Thoracic aorta (tissue), 2 donors: ENCODE measurements at regions not wholly inside any gene's neighbourhood (a gene's known extent, or its start where the extent isn't known, plus 50 kb on each side); places are given as distances from the start of the nearest gene placed in this dataset.

Source experiments
- ATAC-seq: fragments of 150-250 bp; one replicate; pipeline ENCODE4 v1.8.0; 2017; ENCODE audit warnings: low read depth; ENCODE audit not compliant: insufficient number of reproducible peaks, low FRiP score
- DNase-seq: peaks from one replicate; pipeline ENCODE4 v3.0.0-alpha.2; 2020; ENCODE audit warnings: low spot score
- H3K27ac ChIP-seq, 2 donors: fragments of 200-600 bp; sonication (generic); 1 replicate in 1 of 2; 2 replicates in 1 of 2; pipeline ENCODE4 v1.5.1; 2016; ENCODE audit warnings: mild to moderate bottlenecking in 2 of 2, moderate library complexity in 2 of 2
- H3K27me3 ChIP-seq: fragments of 200-600 bp; sonication (generic); replicated peaks from 2 replicates; pipeline ENCODE4 v1.6.0; 2016; ENCODE audit warnings: mild to moderate bottlenecking; ENCODE audit not compliant: insufficient read depth
- H3K36me3 ChIP-seq: fragments of 200-600 bp; sonication (generic); one replicate; pipeline ENCODE4 v1.5.1; 2016
- H3K4me1 ChIP-seq, 2 donors: fragments of 200-600 bp; sonication (generic); 1 replicate in 1 of 2; 2 replicates in 1 of 2; pipeline versions ENCODE4 v1.5.1 to v1.6.0; 2016; ENCODE audit warnings: low read depth in 2 of 2, mild to moderate bottlenecking in 1 of 2; ENCODE audit not compliant: control insufficient read depth in 1 of 2
- H3K4me3 ChIP-seq: fragments of 200-600 bp; sonication (generic); 2 replicates; pipeline ENCODE4 v1.5.1; 2016; ENCODE audit warnings: mild to moderate bottlenecking
- H3K9me3 ChIP-seq: fragments of 200-600 bp; sonication (generic); 2 replicates; pipeline ENCODE4 v1.5.1; 2016
- CTCF ChIP-seq: fragments of 200-600 bp; sonication (generic); IDR thresholded peaks from one replicate; pipeline ENCODE4 v1.5.1; 2019; ENCODE audit warnings: antibody characterized with exemption

- no peaks in the 10 kb centered on the region for H3K27me3 ChIP-seq
- no peak for DNase-seq
- H3K4me1 ChIP-seq: no peaks in the 10 kb centered on the region
- H3K36me3 ChIP-seq: no peaks in the 10 kb centered on the region
- H3K27ac ChIP-seq: no peak overlapping the region
- no peak overlapping the region for H3K4me3 ChIP-seq
- TF ChIP-seq CTCF: no peak
- H3K9me3 ChIP-seq: no peaks in the 10 kb centered on the region
- no peak for ATAC-seq
Measured at GRCh38 chr9:28960602-28961001, 1387.3 kb upstream of the C9orf72 start.

- no peaks in the 10 kb centered on the region for H3K27me3 ChIP-seq
- no peaks in the 10 kb centered on the region for H3K9me3 ChIP-seq
- no peaks in the 10 kb centered on the region for H3K4me1 ChIP-seq
- H3K4me3 ChIP-seq: no peak overlapping the region
- no peak overlapping the region for H3K27ac ChIP-seq
- DNase-seq (no peak), ATAC-seq (no peak)
- no peaks in the 10 kb centered on the region for H3K36me3 ChIP-seq
- no peak for TF ChIP-seq CTCF
Measured at GRCh38 chr9:28961623-28962022, 1388.3 kb upstream of the C9orf72 start.

- Histone ChIP-seq H3K27ac (no peak overlapping the region), H3K36me3 (no peaks in the 10 kb centered on the region), H3K4me3 (no peak overlapping the region), H3K27me3 (no peaks in the 10 kb centered on the region), H3K4me1 (no peaks in the 10 kb centered on the region), H3K9me3 (no peaks in the 10 kb centered on the region)
- no peak for ATAC-seq
- TF ChIP-seq CTCF: no peak
- DNase-seq: no peak
Measured at GRCh38 chr9:28967226-28967625, 1393.9 kb upstream of the C9orf72 start.

- H3K27ac ChIP-seq: no peak overlapping the region
- no peaks in the 10 kb centered on the region for H3K27me3 ChIP-seq
- ATAC-seq: no peak
- H3K36me3 ChIP-seq: no peaks in the 10 kb centered on the region
- no peak for DNase-seq
- no peak overlapping the region for H3K4me3 ChIP-seq
- no peaks in the 10 kb centered on the region for H3K9me3 ChIP-seq
- H3K4me1 ChIP-seq: no peaks in the 10 kb centered on the region
- no peak for TF ChIP-seq CTCF
Measured at GRCh38 chr9:28970241-28970654, 1397.0 kb upstream of the C9orf72 start.

- H3K9me3 ChIP-seq: no peaks in the 10 kb centered on the region
- DNase-seq (no peak), ATAC-seq (no peak)
- H3K4me1 ChIP-seq: no peaks in the 10 kb centered on the region
- no peak for TF ChIP-seq CTCF
- no peak overlapping the region for H3K27ac ChIP-seq
- no peak overlapping the region for H3K4me3 ChIP-seq
- H3K27me3 ChIP-seq: no peaks in the 10 kb centered on the region
- no peaks in the 10 kb centered on the region for H3K36me3 ChIP-seq
Measured at GRCh38 chr9:28971881-28972280, 1398.6 kb upstream of the C9orf72 start.
